HCT116 (cell line): ENCODE measurements at regions not wholly inside any gene's neighbourhood (a gene's known extent, or its start where the extent isn't known, plus 50 kb on each side); places are given as distances from the start of the nearest gene placed in this dataset.

Experiments used
- ATAC-seq: fragments of 200-7000 bp; cut with Tn5 transposase; 2 replicates; pipeline ENCODE4 v1.9.1; 2020; ENCODE audit warnings: mild to moderate bottlenecking, moderate library complexity
- BruUV-seq: library from RNA; stranded (reverse); fragments of 400-500 nt; replicated peaks from 2 replicates; lab custom pipeline; 2021; lab: Mats Ljungman, UMichigan
- CTCF ChIA-PET: fragments of 300-600 bp; sonication (Branson Sonifier 250); formaldehyde crosslinking; loops from one replicate; lab custom pipeline; 2021; ENCODE audit warnings: antibody characterized with exemption; lab: Charles Lee
- POLR2A ChIA-PET: fragments of 300-600, 350-600 bp; sonication (Branson Sonifier 250); formaldehyde crosslinking; loops from one replicate; lab custom pipeline; 2021; ENCODE audit warnings: antibody characterized with exemption; lab: Charles Lee
- RAD21 ChIA-PET, 2 experiments: fragments of 300-600 bp; sonication (Branson Sonifier 250); formaldehyde crosslinking; loops; one replicate each; lab custom pipeline; 2023; ENCODE audit warnings: low total read pairs in 2 of 2; ENCODE audit not compliant: uncharacterized antibody in 2 of 2, unreplicated experiment in 2 of 2, low non-redundant PET in 1 of 2; lab: Charles Lee
- DNase-seq: peaks from one replicate; pipeline ENCODE4 v3.0.0-alpha.2; 2010; ENCODE audit warnings: low read depth, low spot score
- H2AFZ ChIP-seq: fragments of 200-600 bp; shearing (Covaris generic), sonication (generic); 2 replicates; pipeline ENCODE4 v1.6.1; 2017; ENCODE audit warnings: low read depth, mixed run types, mixed read lengths, antibody characterized with exemption, low read length; ENCODE audit not compliant: poor library complexity, severe bottlenecking
- H3K27ac ChIP-seq: 2 replicates; pipeline ENCODE4 v1.5.1; 2012; ENCODE audit warnings: low read depth, low read length
- H3K27me3 ChIP-seq: fragments of 200-600 bp; sonication (generic); 2 replicates; pipeline ENCODE4 v1.6.1; 2016; ENCODE audit warnings: mixed run types, low read length, mixed read lengths; ENCODE audit not compliant: insufficient read depth
- H3K36me3 ChIP-seq, 2 experiments: fragments of 200-500 bp in 1 of 2; fragments of 200-600 bp in 1 of 2; sonication (Bioruptor generic) in 1 of 2; sonication (generic) in 1 of 2; 2 replicates each; pipeline versions ENCODE4 v1.5.1 to v1.6.1; 2014 to 2016; ENCODE audit warnings: low read length in 2 of 2, inconsistent platforms in 1 of 2, mixed read lengths in 1 of 2, mixed run types in 1 of 2; ENCODE audit not compliant: insufficient read depth in 2 of 2, control insufficient read depth in 1 of 2
- H3K4me1 ChIP-seq, 2 experiments: fragments of 200-600 bp in 1 of 2; sonication (generic) in 1 of 2; 2 replicates each; pipeline versions ENCODE4 v1.5.1 to v1.6.1; 2012 to 2017; ENCODE audit warnings: low read length in 2 of 2, inconsistent platforms in 1 of 2, mild to moderate bottlenecking in 1 of 2, mixed read lengths in 1 of 2, mixed run types in 1 of 2, moderate library complexity in 1 of 2; ENCODE audit not compliant: insufficient read depth in 2 of 2, control insufficient read depth in 1 of 2
- H3K4me2 ChIP-seq: fragments of 200-600 bp; sonication (generic); 2 replicates; pipeline ENCODE4 v1.6.1; 2017; ENCODE audit warnings: mixed run types, low read length, mixed read lengths
- H3K4me3 ChIP-seq, 2 experiments: fragments of 200-600 bp in 1 of 2; sonication (generic) in 1 of 2; replicated peaks in 1 of 2; 2 replicates each; pipeline ENCODE4 v1.5.1; 2011 to 2016; ENCODE audit warnings: low read length in 2 of 2, control low read depth in 1 of 2, low read depth in 1 of 2, mild to moderate bottlenecking in 1 of 2, mixed read lengths in 1 of 2, mixed run types in 1 of 2
- H3K79me2 ChIP-seq: fragments of 200-600 bp; sonication (generic); 2 replicates; pipeline ENCODE4 v1.6.1; 2017; ENCODE audit warnings: mild to moderate bottlenecking, mixed run types, low read length, moderate library complexity, mixed read lengths; ENCODE audit not compliant: insufficient read depth
- H3K9ac ChIP-seq: fragments of 200-600 bp; sonication (generic); 2 replicates; pipeline ENCODE4 v1.6.1; 2016; ENCODE audit warnings: low read length, mixed read lengths
- H3K9me2 ChIP-seq: fragments of 200-600 bp; sonication (generic), shearing (Covaris generic); 2 replicates; pipeline ENCODE4 v1.6.1; 2017; ENCODE audit warnings: mixed run types, mild to moderate bottlenecking, moderate library complexity; ENCODE audit not compliant: insufficient read depth
- H3K9me3 ChIP-seq, 2 experiments: fragments of 200-500 bp in 1 of 2; fragments of 200-600 bp in 1 of 2; sonication (Bioruptor generic) in 1 of 2; sonication (generic) in 1 of 2; 2 replicates each; pipeline ENCODE4 v1.6.1; 2014 to 2017; ENCODE audit warnings: low read length in 2 of 2, mixed read lengths in 2 of 2, inconsistent platforms in 1 of 2, low read depth in 1 of 2, mild to moderate bottlenecking in 1 of 2, mixed run types in 1 of 2, moderate library complexity in 1 of 2; ENCODE audit not compliant: control insufficient read depth in 1 of 2, insufficient read depth in 1 of 2
- H4K20me1 ChIP-seq: fragments of 200-600 bp; sonication (generic), shearing (Covaris generic); 2 replicates; pipeline ENCODE4 v1.6.1; 2017; ENCODE audit warnings: mixed run types, mild to moderate bottlenecking, moderate library complexity; ENCODE audit not compliant: insufficient read depth
- CEBPB ChIP-seq: IDR thresholded peaks from 2 replicates; pipeline ENCODE4 v1.6.1; 2012; ENCODE audit warnings: low read depth
- EGR1 ChIP-seq: IDR thresholded peaks from 2 replicates; pipeline ENCODE4 v1.6.1; 2012; ENCODE audit warnings: low read depth
- EZH2 ChIP-seq: fragments of 200-600 bp; sonication (generic); IDR thresholded peaks from 2 replicates; pipeline ENCODE4 v1.6.1; 2017; ENCODE audit warnings: antibody characterized with exemption, mixed run types
- FOSL1 ChIP-seq: IDR thresholded peaks from 2 replicates; pipeline ENCODE4 v1.6.1; 2012; ENCODE audit warnings: low read depth
- JUND ChIP-seq: IDR thresholded peaks from 2 replicates; pipeline ENCODE4 v1.6.1; 2012
- MAX ChIP-seq: IDR thresholded peaks from 2 replicates; pipeline ENCODE4 v1.6.1; 2012
- RAD21 ChIP-seq: IDR thresholded peaks from 2 replicates; pipeline ENCODE4 v1.6.1; 2012; ENCODE audit warnings: low read depth, mild to moderate bottlenecking
- SRF ChIP-seq: IDR thresholded peaks from 2 replicates; pipeline ENCODE4 v1.6.1; 2012; ENCODE audit warnings: low read depth
- TCF7L2 ChIP-seq: IDR thresholded peaks from 2 replicates; pipeline ENCODE4 v1.7.0; 2011; ENCODE audit warnings: borderline replicate concordance, inconsistent platforms; ENCODE audit not compliant: insufficient read depth, insufficient read length; ENCODE audit errors: extremely low read depth
- ZBTB33 ChIP-seq: IDR thresholded peaks from 2 replicates; pipeline ENCODE4 v1.6.1; 2011; ENCODE audit warnings: mild to moderate bottlenecking, low read length, moderate library complexity; ENCODE audit not compliant: insufficient replicate concordance; ENCODE audit errors: extremely low read depth
- ZFX ChIP-seq: fragments of 450-650 bp; IDR thresholded peaks from 2 replicates; pipeline ENCODE4 v1.6.1; 2017
- ZNF274 ChIP-seq: fragments of 200-500 bp; sonication (Bioruptor generic); IDR thresholded peaks from 2 replicates; pipeline ENCODE4 v1.6.1; 2014; ENCODE audit warnings: mild to moderate bottlenecking, low read depth, low read length, inconsistent platforms
- intact Hi-C: fragments of 100-400 bp; cut with micrococcal nuclease; formaldehyde crosslinking; loops from 2 replicates; pipeline ENCODE4 v1.10.0; 2022
- TF ChIP-seq, protein P1 (sequence below): IDR thresholded peaks from 2 replicates; pipeline ENCODE4 v1.6.1; 2012; ENCODE audit warnings: low read depth

- POLR2A ChIA-PET: no interaction called here
- TF ChIP-seq MAX (no peak), RAD21 (no peak), SRF (no peak), TCF7L2 (no peak), ZNF274 (no peak), ZBTB33 (no peak), EZH2 (no peak), JUND (no peak), FOSL1 (no peak), EGR1 (no peak), ZFX (no peak), CEBPB (no peak)
- TF ChIP-seq, protein P1, sequence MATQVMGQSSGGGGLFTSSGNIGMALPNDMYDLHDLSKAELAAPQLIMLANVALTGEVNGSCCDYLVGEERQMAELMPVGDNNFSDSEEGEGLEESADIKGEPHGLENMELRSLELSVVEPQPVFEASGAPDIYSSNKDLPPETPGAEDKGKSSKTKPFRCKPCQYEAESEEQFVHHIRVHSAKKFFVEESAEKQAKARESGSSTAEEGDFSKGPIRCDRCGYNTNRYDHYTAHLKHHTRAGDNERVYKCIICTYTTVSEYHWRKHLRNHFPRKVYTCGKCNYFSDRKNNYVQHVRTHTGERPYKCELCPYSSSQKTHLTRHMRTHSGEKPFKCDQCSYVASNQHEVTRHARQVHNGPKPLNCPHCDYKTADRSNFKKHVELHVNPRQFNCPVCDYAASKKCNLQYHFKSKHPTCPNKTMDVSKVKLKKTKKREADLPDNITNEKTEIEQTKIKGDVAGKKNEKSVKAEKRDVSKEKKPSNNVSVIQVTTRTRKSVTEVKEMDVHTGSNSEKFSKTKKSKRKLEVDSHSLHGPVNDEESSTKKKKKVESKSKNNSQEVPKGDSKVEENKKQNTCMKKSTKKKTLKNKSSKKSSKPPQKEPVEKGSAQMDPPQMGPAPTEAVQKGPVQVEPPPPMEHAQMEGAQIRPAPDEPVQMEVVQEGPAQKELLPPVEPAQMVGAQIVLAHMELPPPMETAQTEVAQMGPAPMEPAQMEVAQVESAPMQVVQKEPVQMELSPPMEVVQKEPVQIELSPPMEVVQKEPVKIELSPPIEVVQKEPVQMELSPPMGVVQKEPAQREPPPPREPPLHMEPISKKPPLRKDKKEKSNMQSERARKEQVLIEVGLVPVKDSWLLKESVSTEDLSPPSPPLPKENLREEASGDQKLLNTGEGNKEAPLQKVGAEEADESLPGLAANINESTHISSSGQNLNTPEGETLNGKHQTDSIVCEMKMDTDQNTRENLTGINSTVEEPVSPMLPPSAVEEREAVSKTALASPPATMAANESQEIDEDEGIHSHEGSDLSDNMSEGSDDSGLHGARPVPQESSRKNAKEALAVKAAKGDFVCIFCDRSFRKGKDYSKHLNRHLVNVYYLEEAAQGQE: no peak
- H3K4me2 ChIP-seq: no peak overlapping the region
- no peak overlapping the region for H3K27ac ChIP-seq
- no peaks in the 10 kb centered on the region for H3K27me3 ChIP-seq
- H3K9me3 ChIP-seq: no peaks in the 10 kb centered on the region
- ATAC-seq (no peak), DNase-seq (no peak)
- H3K36me3 ChIP-seq: no peaks in the 10 kb centered on the region
- intact Hi-C loops: no loop called here
- H3K9ac ChIP-seq: no peak overlapping the region
- H4K20me1 ChIP-seq: no peaks in the 10 kb centered on the region
- no peak overlapping the region for H2AFZ ChIP-seq
- CTCF ChIA-PET: no interaction called here
- no peak overlapping the region for H3K4me3 ChIP-seq
- no peaks in the 10 kb centered on the region for H3K79me2 ChIP-seq
- BruUV-seq: no TSS peak
- RAD21 ChIA-PET: no interaction called here
- no peaks in the 10 kb centered on the region for H3K9me2 ChIP-seq
- no peaks in the 10 kb centered on the region for H3K4me1 ChIP-seq
Observed at GRCh38 chr4:185880571-185880970, 68.6 kb upstream of the SORBS2 start.
